Nephron (organoid): ENCODE measurements at regions not wholly inside any gene's neighbourhood (a gene's known extent, or its start where the extent isn't known, plus 50 kb on each side); places are given as distances from the start of the nearest gene placed in this dataset.

ENCODE experiments used
- H3K27ac Mint-ChIP-seq, 3 experiments: 2 replicates each; pipeline ENCODE4 v1.8.0; 2020; ENCODE audit warnings: mixed read lengths in 3 of 3, mild to moderate bottlenecking in 2 of 3, moderate library complexity in 1 of 3
- H3K27me3 Mint-ChIP-seq: 2 replicates; pipeline ENCODE4 v1.8.0; 2021; ENCODE audit warnings: low read depth, mild to moderate bottlenecking, moderate library complexity, mixed read lengths
- H3K36me3 Mint-ChIP-seq: 2 replicates; pipeline ENCODE4 v1.8.0; 2020; ENCODE audit warnings: low read depth, mixed read lengths
- H3K4me1 Mint-ChIP-seq: 2 replicates; pipeline ENCODE4 v1.8.0; 2020; ENCODE audit warnings: mixed read lengths
- H3K4me3 Mint-ChIP-seq, 3 experiments: 2 replicates each; pipeline ENCODE4 v1.8.0; 2020; ENCODE audit warnings: mild to moderate bottlenecking in 3 of 3, mixed read lengths in 3 of 3, moderate library complexity in 2 of 3
- H3K9me3 Mint-ChIP-seq: 2 replicates; pipeline ENCODE4 v1.8.0; 2020; ENCODE audit warnings: mixed read lengths
- TF ChIP-seq, protein P1 (sequence below), 3 experiments: fragments of 200-600 bp; sonication (generic); IDR thresholded peaks; one replicate each; pipeline ENCODE4 v1.5.0; 2021; ENCODE audit warnings: antibody characterized with exemption in 3 of 3; ENCODE audit not compliant: unreplicated experiment in 3 of 3

DNA sequence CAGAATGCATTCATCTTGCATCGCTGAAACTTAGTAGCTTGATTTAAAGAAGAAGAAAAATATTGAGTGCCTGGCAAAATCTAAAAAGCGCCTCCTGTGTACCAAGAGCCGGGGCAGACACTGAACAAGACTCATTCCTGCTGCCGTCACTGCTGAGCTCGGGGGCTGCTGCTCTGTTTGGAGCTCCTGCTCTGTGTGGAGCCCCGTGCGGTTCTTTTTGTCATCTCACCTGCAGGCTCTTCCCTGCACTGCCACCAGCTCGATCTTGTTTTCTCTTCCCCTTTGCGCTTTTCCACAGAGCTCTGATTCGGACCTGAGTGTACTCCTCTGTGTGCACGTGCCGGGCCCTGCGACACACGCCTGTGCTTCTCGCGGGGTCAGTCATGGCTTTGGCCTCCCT is 462.1 kb upstream of the DPP6 start:
- TF ChIP-seq, protein P1, sequence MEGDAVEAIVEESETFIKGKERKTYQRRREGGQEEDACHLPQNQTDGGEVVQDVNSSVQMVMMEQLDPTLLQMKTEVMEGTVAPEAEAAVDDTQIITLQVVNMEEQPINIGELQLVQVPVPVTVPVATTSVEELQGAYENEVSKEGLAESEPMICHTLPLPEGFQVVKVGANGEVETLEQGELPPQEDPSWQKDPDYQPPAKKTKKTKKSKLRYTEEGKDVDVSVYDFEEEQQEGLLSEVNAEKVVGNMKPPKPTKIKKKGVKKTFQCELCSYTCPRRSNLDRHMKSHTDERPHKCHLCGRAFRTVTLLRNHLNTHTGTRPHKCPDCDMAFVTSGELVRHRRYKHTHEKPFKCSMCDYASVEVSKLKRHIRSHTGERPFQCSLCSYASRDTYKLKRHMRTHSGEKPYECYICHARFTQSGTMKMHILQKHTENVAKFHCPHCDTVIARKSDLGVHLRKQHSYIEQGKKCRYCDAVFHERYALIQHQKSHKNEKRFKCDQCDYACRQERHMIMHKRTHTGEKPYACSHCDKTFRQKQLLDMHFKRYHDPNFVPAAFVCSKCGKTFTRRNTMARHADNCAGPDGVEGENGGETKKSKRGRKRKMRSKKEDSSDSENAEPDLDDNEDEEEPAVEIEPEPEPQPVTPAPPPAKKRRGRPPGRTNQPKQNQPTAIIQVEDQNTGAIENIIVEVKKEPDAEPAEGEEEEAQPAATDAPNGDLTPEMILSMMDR (IDR thresholded peaks at IDR 0.05; ENCODE audit: unreplicated experiment in 3 of 3), result no peak
- H3K9me3 Mint-ChIP-seq, result peaks cover 46% of the 10 kb centered on the region
- no peak overlapping the region for H3K27ac Mint-ChIP-seq
- no peaks in the 10 kb centered on the region for H3K27me3 Mint-ChIP-seq
- no peaks in the 10 kb centered on the region for H3K4me1 Mint-ChIP-seq
- H3K36me3 Mint-ChIP-seq, result no peaks in the 10 kb centered on the region
- H3K4me3 Mint-ChIP-seq, result no peak overlapping the region

- Mint-ChIP-seq H3K27me3 (no peaks in the 10 kb centered on the region), H3K4me1 (no peaks in the 10 kb centered on the region), H3K4me3 (no peak overlapping the region), H3K9me3 (peaks cover 48% of the 10 kb centered on the region), H3K27ac (no peak overlapping the region), H3K36me3 (no peaks in the 10 kb centered on the region)
- TF ChIP-seq, protein P1 (IDR thresholded peaks at IDR 0.05; ENCODE audit: unreplicated experiment in 3 of 3), result no peak
These were observed 461.6 kb upstream of the DPP6 start for GRCh38 chr7:153590571-153590970.

DNA sequence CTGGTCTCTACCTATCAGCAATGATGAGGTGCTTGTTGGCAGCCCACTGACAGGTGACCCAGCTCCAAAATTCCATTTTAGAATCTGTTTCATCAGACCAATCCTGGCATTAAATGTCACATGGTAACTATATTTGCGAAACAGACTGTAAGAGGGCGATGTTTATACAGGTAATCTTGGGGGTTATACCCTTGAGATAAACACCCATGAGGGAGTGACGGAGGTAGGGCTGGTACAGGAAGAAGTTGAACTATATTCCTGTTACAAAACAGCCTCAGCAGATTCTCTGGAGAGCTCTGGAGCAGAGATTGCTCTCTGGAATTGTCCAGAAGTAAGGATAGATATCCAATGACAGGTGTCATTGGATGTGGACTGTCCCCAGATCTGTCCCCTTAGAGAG is 444.8 kb upstream of the DPP6 start:
- H3K4me1 Mint-ChIP-seq, result no peaks in the 10 kb centered on the region
- TF ChIP-seq, protein P1 (IDR thresholded peaks at IDR 0.05; ENCODE audit: unreplicated experiment in 3 of 3), result no peak
- peaks cover 43% of the 10 kb centered on the region for H3K9me3 Mint-ChIP-seq
- H3K27ac Mint-ChIP-seq, result no peak overlapping the region
- H3K27me3 Mint-ChIP-seq, result no peaks in the 10 kb centered on the region
- H3K4me3 Mint-ChIP-seq, result no peak overlapping the region
- no peaks in the 10 kb centered on the region for H3K36me3 Mint-ChIP-seq

DNA sequence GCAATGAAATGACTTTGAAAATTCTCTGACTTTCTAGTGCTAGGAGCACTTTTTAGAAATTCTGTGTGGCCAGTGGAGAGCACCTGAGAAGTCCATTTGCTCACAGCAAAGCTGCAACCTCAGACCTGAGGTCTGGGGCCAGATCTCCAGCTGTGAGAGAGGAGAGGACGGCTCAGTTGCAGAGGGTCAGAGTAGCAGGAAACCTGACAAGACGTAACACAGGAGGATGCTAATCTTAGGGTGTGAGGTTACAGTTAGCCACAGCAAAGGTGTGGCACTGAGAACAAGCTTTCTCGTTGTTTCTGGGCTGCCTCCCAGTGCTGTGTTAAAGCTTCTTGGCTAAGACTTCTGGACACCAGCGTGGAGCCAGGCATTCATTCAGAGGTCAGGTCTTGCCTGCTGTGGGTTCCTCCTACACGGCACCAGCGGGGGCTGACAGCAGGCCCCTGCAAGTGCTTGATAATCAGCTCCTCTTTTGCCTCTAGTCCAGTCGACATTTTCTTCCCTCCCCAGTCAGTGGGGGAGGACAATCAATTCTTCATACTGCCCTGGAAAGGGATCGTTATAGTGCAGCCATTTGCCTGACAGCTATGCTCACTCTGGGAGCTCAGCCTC is 435.4 kb upstream of the DPP6 start:
- peak overlapping the region in 1 of 3 experiments; percentile 45 for H3K27ac Mint-ChIP-seq
- no peaks in the 10 kb centered on the region for H3K36me3 Mint-ChIP-seq
- H3K9me3 Mint-ChIP-seq, result peaks cover 26% of the 10 kb centered on the region
- H3K4me1 Mint-ChIP-seq, result no peaks in the 10 kb centered on the region
- no peaks in the 10 kb centered on the region for H3K27me3 Mint-ChIP-seq
- TF ChIP-seq, protein P1 (IDR thresholded peaks at IDR 0.05; ENCODE audit: unreplicated experiment in 3 of 3), result no peak
- no peak overlapping the region for H3K4me3 Mint-ChIP-seq

DNA sequence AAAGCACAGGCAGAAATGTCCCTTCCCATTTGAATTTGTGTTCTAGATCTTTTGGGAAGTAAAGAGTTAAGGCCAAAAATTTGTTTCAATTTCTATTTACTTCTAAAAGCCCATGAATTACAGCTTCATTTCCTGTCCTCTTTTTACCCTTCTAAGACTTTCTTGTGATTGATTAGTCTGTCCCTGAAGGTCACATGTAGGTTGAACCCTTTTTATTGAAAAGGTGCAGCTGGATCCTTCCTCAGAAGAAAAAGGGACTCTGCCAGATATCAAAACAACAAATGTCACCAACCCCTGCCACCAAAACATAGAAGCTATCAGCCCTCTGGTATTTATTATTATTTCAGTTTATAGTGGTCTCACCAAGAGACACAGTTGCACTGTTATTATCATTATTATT is 424.9 kb upstream of the DPP6 start:
- no peaks in the 10 kb centered on the region for H3K27me3 Mint-ChIP-seq
- TF ChIP-seq, protein P1 (IDR thresholded peaks at IDR 0.05; ENCODE audit: unreplicated experiment in 3 of 3), result no peak
- H3K4me1 Mint-ChIP-seq, result no peaks in the 10 kb centered on the region
- no peak overlapping the region for H3K4me3 Mint-ChIP-seq
- H3K36me3 Mint-ChIP-seq, result no peaks in the 10 kb centered on the region
- peaks cover 31% of the 10 kb centered on the region for H3K9me3 Mint-ChIP-seq
- H3K27ac Mint-ChIP-seq, result peak overlapping the region in 1 of 3 experiments; percentile 61

- Mint-ChIP-seq H3K9me3 (peaks cover 34% of the 10 kb centered on the region), H3K36me3 (no peaks in the 10 kb centered on the region), H3K27me3 (no peaks in the 10 kb centered on the region), H3K27ac (no peak overlapping the region), H3K4me1 (no peaks in the 10 kb centered on the region), H3K4me3 (no peak overlapping the region)
- TF ChIP-seq, protein P1 (IDR thresholded peaks at IDR 0.05; ENCODE audit: unreplicated experiment in 3 of 3), result no peak
These were observed 423.8 kb upstream of the DPP6 start for GRCh38 chr7:153628406-153628805.
